Uterus (tissue), 2 donors: ENCODE measurements at regions not wholly inside any gene's neighbourhood (a gene's known extent, or its start where the extent isn't known, plus 50 kb on each side); places are given as distances from the start of the nearest gene placed in this dataset.

Source experiments
- CTCF ChIP-seq, 4 experiments: fragments of 200-600 bp in 2 of 4; fragments of 450-650 bp in 2 of 4; sonication (generic) in 2 of 4; IDR thresholded peaks; one replicate each; pipeline ENCODE4 v1.5.1; 2016 to 2019; ENCODE audit warnings: antibody characterized with exemption in 4 of 4, mild to moderate bottlenecking in 2 of 4, moderate library complexity in 1 of 4
- POLR2A ChIP-seq, 2 donors: fragments of 450-650 bp; IDR thresholded peaks; one replicate each; pipeline ENCODE4 v1.6.1; 2016; ENCODE audit warnings: antibody characterized with exemption in 2 of 2, mild to moderate bottlenecking in 1 of 2, moderate library complexity in 1 of 2

- TF ChIP-seq CTCF (IDR thresholded peaks at IDR 0.05) = no peak
- TF ChIP-seq POLR2A (IDR thresholded peaks at IDR 0.05) = no peak
Measured at GRCh38 chr2:236857246-236857645, 228.4 kb upstream of the COPS8 start.
